ENCODE measurements at regions not wholly inside any gene's neighbourhood (a gene's known extent, or its start where the extent isn't known, plus 50 kb on each side); places are given as distances from the start of the nearest gene placed in this dataset.

DNA sequence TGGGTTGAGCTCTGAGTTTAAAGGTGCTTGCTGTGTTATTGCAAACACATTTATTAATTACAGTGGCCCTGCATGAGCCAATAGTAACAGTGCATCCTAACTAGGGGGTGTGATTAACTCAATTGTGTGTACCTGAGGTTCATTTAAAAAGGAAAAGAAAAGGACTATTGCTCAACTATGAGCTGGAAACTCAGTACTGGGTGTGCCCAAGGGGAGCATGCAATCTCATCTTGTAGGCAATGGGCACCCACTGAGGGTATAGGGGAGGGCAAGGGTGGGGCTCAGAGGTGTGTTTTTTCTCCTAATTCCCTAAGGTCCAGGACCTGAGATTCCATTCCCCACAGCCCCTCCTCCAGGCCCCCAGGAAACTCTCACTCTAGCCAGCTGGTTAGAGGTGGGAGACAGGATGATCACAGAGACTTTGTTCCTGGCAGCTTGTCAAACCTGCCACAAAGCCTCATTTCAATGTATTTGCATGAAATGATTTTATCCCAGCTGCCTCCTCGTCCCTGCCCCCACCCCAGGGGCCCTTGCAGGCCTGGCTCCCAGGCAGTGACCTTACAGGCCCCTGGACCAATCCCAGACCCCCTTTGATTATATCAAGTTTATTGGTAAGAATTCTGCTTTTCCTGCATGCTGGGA lies 220.7 kb downstream of the TBC1D2B start (continued):
- no peak for TF ChIP-seq ZNF720 (CRISPR knock-in tag; IDR thresholded peaks at IDR 0.05)
- no peak for TF ChIP-seq ZFP41 (CRISPR knock-in tag; IDR thresholded peaks at IDR 0.05; ENCODE audit: borderline replicate concordance)
- no peak for TF ChIP-seq SIN3A (IDR thresholded peaks at IDR 0.05; ENCODE audit: borderline replicate concordance, low read depth, low read length)
- no peak for TF ChIP-seq ZSCAN12 (CRISPR knock-in tag; IDR thresholded peaks at IDR 0.05)

DNA sequence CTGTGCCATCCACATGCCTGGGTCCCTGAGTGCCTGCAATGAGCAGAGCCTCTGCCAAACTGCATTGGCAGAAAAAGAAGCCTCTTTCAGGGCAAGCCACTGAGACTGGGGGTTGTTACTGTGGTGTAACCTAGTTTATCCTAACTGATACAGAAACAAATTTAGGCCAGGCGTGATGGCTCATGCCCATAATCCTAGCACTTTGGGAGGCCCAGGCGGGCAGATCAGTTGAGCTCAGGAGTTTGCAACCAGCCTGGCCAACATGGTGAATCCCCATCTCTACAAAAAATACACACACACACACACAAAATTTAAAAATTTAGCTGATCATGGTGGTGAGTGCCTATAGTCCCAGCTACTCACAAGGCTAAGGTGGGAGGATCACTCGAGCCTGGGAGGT lies 221.6 kb downstream of the TBC1D2B start:
- no TSS peak for BruUV-seq (replicated peaks)
- Histone ChIP-seq H3K4me1 (ENCODE audit: insufficient read depth, low read length) (peaks cover 11% of the 10 kb centered on the region), H3K9me3 (ENCODE audit: low read length) (no peaks in the 10 kb centered on the region), H3K27me3 (ENCODE audit: control insufficient read depth in 1 of 2, insufficient read depth in 2 of 2, low read length in 2 of 2) (peaks cover 0 to 31% of the 10 kb centered on the region in 2 experiments; a peak in 2 of 5 replicates), H3K4me2 (ENCODE audit: low read depth, low read length) (no peak overlapping the region), H3K79me2 (ENCODE audit: insufficient read depth, low read length) (no peaks in the 10 kb centered on the region), H4K20me1 (ENCODE audit: insufficient read depth, low read length) (no peaks in the 10 kb centered on the region), H3K9ac (ENCODE audit: insufficient read depth, low read depth, low read length) (no peak overlapping the region), H3K27ac (ENCODE audit: extremely low read length, insufficient read depth, low read length) (no peak overlapping the region), H3K4me3 (replicated peaks in 1 of 3; ENCODE audit: insufficient read depth in 1 of 3, low read depth in 2 of 3, low read length in 3 of 3) (no peak overlapping the region), H2AFZ (ENCODE audit: low read length) (no peak overlapping the region), H3K36me3 (replicated peaks in 1 of 2; ENCODE audit: control insufficient read depth in 1 of 2, insufficient read depth in 2 of 2, low read length in 2 of 2) (no peaks in the 10 kb centered on the region)
- no peak for DNase-seq (ENCODE audit: low spot score)
- FAIRE-seq: no peak
- intact Hi-C loops (cut with micrococcal nuclease; ENCODE audit: unreplicated experiment) (no loop called here), in situ Hi-C loops (cut with HindIII; ENCODE audit: extremely low pct_ligation_motif_present, low pct_unique_long_range_greater_than_20kb) (no loop called here)
- 30% methylated on average over 3 of the region's 3 CpGs for WGBS (ENCODE audit: low lambda C conversion rate)
- ChIA-PET CTCF (ENCODE audit: low intra/inter-chr PET ratio, low total read pairs) (no interaction called here), POLR2A (no interaction called here)
- ATAC-seq: no peak
- TF ChIP-seq PHF5A (CRISPR knock-in tag; IDR thresholded peaks at IDR 0.05; ENCODE audit: low read depth, unreplicated experiment): no peak
- no peak for TF ChIP-seq SMARCE1 (IDR thresholded peaks at IDR 0.05; ENCODE audit: borderline replicate concordance)
- TF ChIP-seq SMYD3 (CRISPR knock-in tag; IDR thresholded peaks at IDR 0.05): no peak
- TF ChIP-seq, protein P1, sequence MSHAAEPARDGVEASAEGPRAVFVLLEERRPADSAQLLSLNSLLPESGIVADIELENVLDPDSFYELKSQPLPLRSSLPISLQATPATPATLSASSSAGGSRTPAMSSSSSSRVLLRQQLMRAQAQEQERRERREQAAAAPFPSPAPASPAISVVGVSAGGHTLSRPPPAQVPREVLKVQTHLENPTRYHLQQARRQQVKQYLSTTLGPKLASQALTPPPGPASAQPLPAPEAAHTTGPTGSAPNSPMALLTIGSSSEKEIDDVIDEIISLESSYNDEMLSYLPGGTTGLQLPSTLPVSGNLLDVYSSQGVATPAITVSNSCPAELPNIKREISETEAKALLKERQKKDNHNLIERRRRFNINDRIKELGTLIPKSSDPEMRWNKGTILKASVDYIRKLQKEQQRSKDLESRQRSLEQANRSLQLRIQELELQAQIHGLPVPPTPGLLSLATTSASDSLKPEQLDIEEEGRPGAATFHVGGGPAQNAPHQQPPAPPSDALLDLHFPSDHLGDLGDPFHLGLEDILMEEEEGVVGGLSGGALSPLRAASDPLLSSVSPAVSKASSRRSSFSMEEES (CRISPR knock-in tag; IDR thresholded peaks at IDR 0.05): no peak
- no peak for TF ChIP-seq CREM (IDR thresholded peaks at IDR 0.05)
- no peak for TF ChIP-seq CREM (CRISPR knock-in tag; IDR thresholded peaks at IDR 0.05)
- TF ChIP-seq FOXP1 (IDR thresholded peaks at IDR 0.05): no peak
- no peak for TF ChIP-seq FOXP1 (CRISPR knock-in tag; IDR thresholded peaks at IDR 0.05)
- no peak for TF ChIP-seq HNF1A (IDR thresholded peaks at IDR 0.05; ENCODE audit: low read depth)
- no peak for TF ChIP-seq HNF1A (CRISPR knock-in tag; IDR thresholded peaks at IDR 0.05; ENCODE audit: borderline replicate concordance)
- no peak for TF ChIP-seq ZBED4 (CRISPR knock-in tag; IDR thresholded peaks at IDR 0.05; ENCODE audit: borderline replicate concordance)
- TF ChIP-seq MATR3 (CRISPR knock-in tag; IDR thresholded peaks at IDR 0.05): no peak
